AML-193 (cell line): ENCODE measurements at regions not wholly inside any gene's neighbourhood (a gene's known extent, or its start where the extent isn't known, plus 50 kb on each side); places are given as distances from the start of the nearest gene placed in this dataset.

Source experiments
- DNase-seq, 2 experiments: peaks; one replicate each; lab custom pipeline; 2025; lab: John Stamatoyannopoulos, UW

- no peak for DNase-seq
These were observed 1436.3 kb downstream of the TBC1D22A start for GRCh38 chr22:48198489-48199459.

DNA sequence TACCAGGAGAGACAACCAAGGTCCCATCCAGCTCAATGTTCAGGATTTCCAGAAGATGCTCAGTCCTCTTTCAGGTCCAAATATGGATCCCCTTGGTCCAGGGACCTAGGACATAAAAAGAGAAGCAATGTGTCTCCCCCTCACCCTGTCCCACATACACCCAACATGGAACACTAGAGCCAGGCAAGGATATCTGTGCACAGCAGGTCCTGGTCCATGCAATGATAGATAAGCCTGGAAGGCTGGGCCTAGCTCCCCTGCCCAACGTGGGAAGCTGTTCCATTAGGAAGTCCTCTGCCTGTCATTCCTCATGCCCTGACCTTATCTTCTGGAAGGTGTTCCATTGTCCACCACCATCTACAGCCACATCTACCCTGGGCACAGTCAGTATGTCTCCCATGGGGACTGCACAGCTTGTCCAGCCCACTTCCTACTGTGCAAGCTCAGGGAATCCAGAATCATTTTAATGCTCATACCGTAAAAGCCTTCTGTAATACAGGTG is 1434.8 kb downstream of the TBC1D22A start:
- no peak for DNase-seq

- no peak for DNase-seq
These were observed 1430.5 kb downstream of the TBC1D22A start for GRCh38 chr22:48192920-48193319.

DNA sequence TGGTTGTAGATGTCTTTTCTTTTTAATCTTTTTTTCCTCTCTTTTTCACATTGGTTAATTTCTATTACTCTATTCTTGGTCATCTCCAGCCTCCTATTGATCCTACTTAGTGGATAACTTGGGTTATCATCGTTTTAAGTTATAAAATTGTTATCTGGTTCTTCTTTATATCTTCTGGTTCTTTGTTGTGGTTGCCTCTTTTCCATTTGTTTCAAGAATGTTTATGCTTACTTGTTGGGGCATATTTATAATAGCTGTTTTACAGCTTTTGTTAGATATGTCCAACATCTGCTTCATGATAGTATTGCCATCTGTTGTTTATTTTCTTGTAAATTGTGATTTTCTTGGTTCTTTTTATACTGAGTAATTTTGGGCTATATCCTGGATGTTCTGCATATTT is 1429.6 kb downstream of the TBC1D22A start:
- DNase-seq: no peak

DNA sequence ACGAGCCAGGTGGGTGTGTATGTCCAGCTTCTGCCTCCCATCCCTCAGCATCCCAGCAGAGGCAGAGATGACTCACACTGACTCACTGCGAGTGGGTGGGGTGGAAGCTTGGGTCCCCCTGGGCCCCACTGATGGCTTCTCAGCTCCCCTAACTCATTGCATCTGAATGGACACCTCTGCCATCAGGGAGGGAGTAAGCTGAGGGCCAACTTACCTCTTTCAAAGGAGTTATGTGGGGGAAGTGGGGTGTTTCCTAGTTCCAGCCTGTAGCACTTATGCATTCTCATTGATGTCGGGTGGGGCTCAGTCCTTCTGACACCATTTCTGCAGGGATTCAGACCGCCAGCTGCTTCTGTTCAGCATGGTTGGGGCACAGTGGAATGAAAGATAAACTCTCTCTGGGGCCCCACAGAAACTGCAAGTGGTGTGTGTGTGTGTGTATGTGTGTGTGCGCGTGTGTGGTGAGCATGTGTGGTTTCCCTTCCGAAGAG is 1425.8 kb downstream of the TBC1D22A start:
- no peak for DNase-seq

DNA sequence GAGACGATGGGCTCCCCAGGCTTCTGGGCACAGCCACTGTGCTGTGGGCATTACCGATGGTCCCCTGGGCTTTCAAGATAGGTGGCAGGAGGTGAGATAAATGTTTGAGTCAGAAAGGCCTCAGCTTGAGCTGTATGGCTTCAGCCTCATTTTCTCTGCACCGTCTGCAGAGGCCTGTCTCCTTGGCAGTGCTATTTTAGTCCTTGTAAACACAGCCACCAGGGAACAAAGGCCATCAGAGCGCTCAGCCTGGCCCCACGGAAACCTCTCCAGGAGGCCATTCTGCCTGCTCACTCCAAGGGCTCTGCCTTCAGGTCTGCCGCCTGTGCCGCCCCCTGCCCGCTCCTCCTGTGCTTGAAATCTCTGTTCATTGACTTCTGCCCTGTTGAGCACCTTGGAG is 1424.9 kb downstream of the TBC1D22A start:
- DNase-seq: no peak

DNA sequence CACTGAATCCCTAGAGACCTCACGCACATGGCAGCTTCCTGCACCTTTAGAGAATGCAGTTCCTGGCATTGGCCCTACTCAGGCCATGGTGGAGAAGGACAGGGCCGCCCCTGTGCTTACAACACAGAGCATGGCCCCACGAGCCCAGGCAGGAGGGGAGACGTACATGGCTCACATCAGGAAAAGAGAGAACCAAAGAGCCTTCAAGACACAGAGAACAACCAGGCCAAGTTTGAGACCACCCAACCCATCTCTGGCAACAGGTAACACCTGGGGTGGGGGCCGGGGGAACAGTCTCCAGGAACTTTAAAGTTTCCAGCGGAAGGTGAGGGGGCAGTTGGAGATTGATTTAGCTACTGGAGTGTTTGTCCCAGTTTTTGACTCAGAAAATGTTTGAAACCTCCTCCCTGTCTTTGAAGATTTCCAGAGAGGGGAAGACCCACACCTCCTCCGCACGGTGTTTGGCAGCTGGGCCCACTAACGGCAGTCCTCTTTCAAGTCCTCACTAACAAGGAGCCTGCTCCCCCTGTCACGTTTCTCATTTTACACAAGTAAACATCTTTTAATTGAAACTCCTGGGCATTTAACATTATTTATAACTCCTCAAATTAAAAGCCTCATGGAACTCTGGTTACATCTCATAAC is 1423.8 kb downstream of the TBC1D22A start:
- DNase-seq: no peak

GRCh38 chr22:48185071-48186055 is 1422.9 kb downstream of the TBC1D22A start:
- no peak for DNase-seq

DNA sequence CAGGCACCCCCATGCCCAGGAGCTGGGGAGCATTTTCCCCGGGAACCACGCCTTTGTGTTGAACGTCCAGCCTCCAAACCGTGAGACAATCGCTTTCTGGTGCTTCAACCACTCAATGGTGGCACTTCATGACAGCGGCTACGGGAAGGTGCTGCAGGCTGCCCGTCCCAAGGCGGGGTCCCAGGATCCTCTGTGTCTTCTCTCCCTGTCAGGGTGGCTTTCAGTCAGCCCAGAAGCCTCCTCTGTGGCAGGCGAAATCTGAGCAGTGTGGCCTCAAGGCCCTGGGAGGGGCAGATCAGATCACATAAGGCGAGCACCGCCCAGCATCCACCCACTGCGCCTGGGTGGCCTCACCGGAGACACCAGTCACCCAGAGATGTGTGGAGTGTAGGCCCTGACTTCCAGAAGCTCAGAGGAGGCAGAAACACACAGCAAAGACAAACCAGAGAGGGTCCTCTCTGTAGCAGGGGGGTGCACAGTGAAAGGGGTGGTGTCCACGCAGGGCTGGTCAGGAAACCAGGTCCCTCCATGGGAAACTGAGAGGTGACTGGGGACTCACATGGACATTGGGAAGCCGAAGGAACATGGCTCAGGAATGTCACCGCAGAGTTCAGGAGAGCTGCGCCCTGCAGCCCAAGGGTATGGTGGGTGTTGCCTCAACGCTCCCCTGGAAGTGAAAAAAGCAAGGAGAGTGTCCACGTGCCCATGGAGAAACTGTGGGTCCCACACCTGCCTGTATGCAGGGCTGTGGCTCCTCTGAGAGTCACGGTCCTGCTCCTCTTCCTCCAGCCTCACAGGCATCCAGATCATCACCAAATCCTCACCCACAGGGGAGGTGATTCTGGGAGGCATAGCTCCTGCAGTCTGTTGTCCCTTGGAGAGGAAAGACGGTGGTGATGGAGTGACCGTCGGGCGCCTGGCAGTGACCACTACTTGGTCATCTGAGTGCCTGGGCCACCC is 1420.7 kb downstream of the TBC1D22A start:
- DNase-seq: no peak

DNA sequence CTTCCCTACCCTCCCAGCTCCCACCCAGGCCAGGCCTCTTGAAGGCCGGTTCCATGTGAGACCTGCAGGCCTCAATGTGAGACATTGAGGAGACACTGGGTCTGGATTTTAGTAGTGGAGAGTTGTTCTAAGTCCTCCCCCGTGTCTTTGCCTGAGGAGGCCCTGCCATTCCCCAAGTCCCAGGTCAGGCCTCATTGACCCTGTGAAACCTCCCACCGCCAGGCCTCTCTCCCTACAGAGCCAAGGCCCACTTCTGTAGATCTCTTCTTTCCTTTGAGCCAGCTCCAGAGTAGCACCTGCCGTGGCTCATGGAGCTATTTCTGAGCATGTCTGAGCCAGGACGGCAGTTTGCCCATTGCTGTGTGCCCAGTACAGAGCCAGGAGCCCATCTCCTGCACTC is 1419.6 kb downstream of the TBC1D22A start:
- no peak for DNase-seq

GRCh38 chr22:48181263-48181955 is 1419.0 kb downstream of the TBC1D22A start:
- DNase-seq: no peak

DNA sequence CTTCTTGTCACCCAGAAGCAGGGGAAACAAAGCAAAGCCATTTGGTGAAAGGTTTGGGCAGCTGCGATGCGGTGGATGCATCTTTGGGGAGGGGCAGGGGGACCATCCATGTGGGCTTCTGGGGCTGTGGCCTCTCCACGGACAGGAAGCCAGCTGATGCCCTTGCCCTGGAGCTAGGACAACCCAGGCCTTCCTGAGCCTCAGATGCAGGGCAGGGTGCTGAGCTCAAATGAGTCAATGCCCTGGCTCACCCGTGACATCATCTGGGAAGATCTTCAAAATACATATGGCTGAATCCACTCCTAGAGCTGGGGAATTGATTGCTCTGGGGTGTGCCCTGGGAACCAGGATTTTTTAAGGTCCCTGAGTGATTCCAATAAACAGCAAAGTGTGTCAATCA is 1418.2 kb downstream of the TBC1D22A start:
- no peak for DNase-seq

DNA sequence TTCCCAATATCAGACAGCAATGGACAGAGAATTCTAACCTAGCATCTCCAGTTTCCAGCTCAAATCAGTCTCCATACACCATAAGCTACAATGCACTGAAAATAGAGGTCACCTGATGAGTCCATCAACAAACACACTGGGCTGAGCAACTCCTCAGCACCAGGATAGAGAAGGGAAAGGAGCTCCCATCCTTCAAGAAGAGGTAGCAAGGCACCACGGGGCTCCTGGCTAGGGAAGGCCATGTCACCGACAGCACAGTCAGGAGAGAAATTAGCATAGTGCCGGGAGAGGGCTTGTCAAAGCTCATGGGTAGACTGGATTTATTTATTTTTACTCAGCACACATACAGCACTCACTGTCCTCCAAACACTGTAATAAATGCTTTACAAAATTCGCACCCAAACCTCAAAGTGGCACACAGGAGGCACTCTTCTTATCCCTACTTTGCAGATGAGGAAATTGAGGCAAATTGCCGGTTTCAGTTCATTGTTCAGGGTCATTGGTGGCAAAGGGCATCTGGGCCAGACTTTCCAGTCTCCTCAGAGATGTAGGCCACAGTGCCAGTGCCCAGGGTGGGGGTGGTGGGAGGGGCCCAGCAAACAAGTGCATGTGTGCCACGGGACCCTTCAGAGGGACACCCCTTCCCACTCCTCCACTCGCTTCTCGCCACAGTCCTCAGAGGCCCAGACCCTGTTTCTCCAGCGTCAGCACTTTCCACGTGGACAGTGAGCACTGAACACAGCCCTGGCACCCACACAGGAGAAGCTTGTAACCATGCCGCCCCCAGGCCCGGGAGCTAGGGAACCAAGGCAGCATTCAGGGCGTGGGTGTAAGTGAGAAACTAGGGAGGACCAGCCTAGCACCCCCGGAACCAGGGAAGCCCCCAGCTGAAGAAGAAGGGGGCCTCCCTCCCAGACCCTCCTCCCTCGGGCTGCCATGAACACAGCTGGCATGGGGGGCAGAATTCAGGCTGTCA is 1417.4 kb downstream of the TBC1D22A start:
- no peak for DNase-seq

- no peak for DNase-seq
These were observed 1416.1 kb downstream of the TBC1D22A start for GRCh38 chr22:48178536-48178935.

- DNase-seq: no peak
These were observed 1415.2 kb downstream of the TBC1D22A start for GRCh38 chr22:48177631-48178030.

GRCh38 chr22:48175721-48176120 is 1413.3 kb downstream of the TBC1D22A start:
- DNase-seq: no peak

DNA sequence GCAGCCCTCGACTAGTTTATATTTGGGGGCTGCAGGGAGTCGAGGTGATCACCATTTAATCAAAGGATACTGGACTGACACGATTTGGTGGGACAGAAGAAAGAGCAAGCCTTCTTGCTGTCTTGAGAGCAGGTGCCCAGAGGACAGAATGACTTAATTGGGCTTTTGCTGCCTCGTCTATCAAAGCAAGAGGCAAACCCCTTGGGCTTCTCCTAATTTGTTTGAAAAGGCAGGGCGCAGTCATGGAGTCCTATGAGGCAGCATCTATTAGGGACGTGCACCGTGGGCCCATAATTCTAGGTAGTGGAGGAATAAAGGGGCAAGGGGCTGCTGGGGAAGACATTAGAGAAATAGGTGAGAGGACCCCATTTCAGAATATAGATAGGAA is 1411.3 kb downstream of the TBC1D22A start:
- DNase-seq: no peak

DNA sequence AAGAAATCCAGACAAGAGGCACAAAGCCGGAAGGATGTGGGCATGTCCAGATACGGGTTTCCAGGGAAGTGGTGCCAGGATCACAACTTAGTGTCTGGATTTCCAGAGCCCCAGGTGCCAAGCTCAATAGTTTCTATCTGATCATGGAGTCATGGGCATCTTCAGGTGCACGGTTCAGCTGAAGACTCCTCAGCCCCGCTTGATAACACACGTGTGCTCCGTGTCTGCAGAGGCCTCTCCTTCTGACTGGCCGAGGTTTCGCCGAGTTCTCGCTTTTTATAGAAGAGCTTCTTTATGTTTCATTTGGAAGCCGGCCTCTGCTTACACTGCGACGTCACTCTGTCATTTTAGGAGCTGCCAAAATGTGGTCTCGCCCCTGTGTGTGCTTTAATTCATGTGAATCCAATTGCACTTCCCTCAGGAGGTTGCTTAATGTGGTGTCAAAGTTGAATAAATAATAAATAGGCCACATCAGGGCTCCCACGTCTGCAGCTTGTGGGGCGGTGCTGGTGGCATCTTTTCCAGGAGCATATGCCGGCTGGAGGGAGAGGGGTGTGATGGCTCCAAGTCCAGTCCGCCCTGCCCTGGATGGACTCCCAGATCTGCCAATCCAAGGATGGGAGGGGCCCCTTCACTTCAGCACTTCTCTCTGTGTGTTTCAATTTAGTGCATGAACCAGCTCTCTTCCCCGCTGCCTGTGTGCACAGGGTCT is 1410.8 kb downstream of the TBC1D22A start:
- no peak for DNase-seq
